Neural crest cell (in vitro differentiated cells): ENCODE measurements at regions not wholly inside any gene's neighbourhood (a gene's known extent, or its start where the extent isn't known, plus 50 kb on each side); places are given as distances from the start of the nearest gene placed in this dataset.
A peak's percentile ranks its signal among the peaks of the same experiment; 100 is the strongest.

Experiments used
- DNase-seq: peaks from one replicate; pipeline ENCODE4 v3.0.0; 2021; ENCODE audit warnings: low read depth, mixed read lengths, low spot score
- H3K27ac Mint-ChIP-seq: one replicate; pipeline ENCODE4 v1.8.0; 2021; ENCODE audit warnings: mild to moderate bottlenecking, mixed read lengths; ENCODE audit not compliant: unreplicated experiment
- H3K27me3 Mint-ChIP-seq: 2 replicates; pipeline ENCODE4 v1.8.0; 2021; ENCODE audit warnings: low read depth, mild to moderate bottlenecking, mixed read lengths
- H3K36me3 Mint-ChIP-seq: 2 replicates; pipeline ENCODE4 v1.8.0; 2021; ENCODE audit warnings: low read depth, mild to moderate bottlenecking, mixed read lengths
- H3K4me1 Mint-ChIP-seq: 2 replicates; pipeline ENCODE4 v1.8.0; 2021; ENCODE audit warnings: mixed read lengths
- H3K4me3 Mint-ChIP-seq: one replicate; pipeline ENCODE4 v1.8.0; 2021; ENCODE audit warnings: mild to moderate bottlenecking, mixed read lengths
- H3K9me3 Mint-ChIP-seq: 2 replicates; pipeline ENCODE4 v1.8.0; 2021; ENCODE audit warnings: mixed read lengths
- CTCF ChIP-seq: fragments of 200-600 bp; sonication (generic); conservative IDR thresholded peaks from 2 replicates; pipeline ENCODE4 v1.5.0; 2021; ENCODE audit warnings: antibody characterized with exemption, mild to moderate bottlenecking

DNA sequence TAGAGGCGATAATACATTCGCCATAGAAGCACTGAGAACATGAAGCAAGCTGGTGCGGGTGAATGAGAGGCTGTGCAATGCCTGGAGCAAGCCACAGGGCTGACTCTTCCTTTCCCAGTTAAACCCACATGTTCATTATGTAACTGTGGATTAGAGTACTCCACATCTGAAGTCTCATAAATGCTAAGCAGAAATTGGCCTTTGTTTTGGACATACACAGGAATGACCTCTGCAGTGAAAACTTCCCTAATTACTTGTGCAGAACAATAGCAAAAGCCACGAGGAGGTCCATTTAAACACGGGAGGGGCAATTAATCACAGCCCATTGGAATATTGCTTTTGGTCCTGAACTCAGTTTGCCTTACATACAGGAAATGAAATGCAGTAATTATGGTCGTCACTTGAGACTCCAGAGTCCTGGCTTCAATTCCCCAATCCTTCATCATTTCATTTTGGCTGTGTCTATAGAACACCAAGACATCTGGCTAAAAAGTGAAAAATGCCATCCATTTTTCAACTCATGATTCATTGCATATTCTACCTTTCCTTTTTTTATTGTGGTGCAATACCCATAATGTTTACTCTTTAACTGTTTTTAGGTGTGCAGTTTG is 78.7 kb upstream of the CXCL12 start:
- no peaks in the 10 kb centered on the region for H3K9me3 Mint-ChIP-seq
- no peak for TF ChIP-seq CTCF
- DNase-seq: no peak
- no peak overlapping the region for H3K4me3 Mint-ChIP-seq
- peaks cover 25% of the 10 kb centered on the region for H3K4me1 Mint-ChIP-seq
- H3K36me3 Mint-ChIP-seq: no peaks in the 10 kb centered on the region
- H3K27me3 Mint-ChIP-seq: no peaks in the 10 kb centered on the region
- no peak overlapping the region for H3K27ac Mint-ChIP-seq

DNA sequence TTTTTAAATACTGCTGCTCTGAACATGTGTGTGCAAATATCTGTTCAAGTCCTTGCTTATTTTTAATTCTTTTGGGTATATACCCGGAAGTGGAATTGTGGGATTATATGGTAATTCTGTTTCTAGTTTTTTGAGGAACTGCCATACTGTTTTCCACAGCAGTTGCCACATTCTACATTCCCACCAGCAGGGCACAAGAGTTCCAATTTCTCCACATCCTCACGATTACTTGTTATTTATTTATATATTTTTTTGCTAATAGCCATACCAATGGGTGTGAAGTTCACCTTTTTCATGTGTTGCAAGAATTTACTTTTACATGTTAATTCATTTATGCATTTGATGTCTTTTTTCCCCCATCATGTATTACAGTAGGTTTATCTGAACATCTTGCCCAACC is 79.6 kb upstream of the CXCL12 start:
- H3K4me3 Mint-ChIP-seq: no peak overlapping the region
- DNase-seq: no peak
- peaks cover 24% of the 10 kb centered on the region for H3K4me1 Mint-ChIP-seq
- no peaks in the 10 kb centered on the region for H3K36me3 Mint-ChIP-seq
- H3K27ac Mint-ChIP-seq: no peak overlapping the region
- no peaks in the 10 kb centered on the region for H3K9me3 Mint-ChIP-seq
- peak; percentile 40 for TF ChIP-seq CTCF
- H3K27me3 Mint-ChIP-seq: no peaks in the 10 kb centered on the region

GRCh38 chr10:44465401-44466115 is 80.7 kb upstream of the CXCL12 start:
- DNase-seq: no peak
- Mint-ChIP-seq H3K4me3 (no peak overlapping the region), H3K36me3 (no peaks in the 10 kb centered on the region), H3K27me3 (no peaks in the 10 kb centered on the region), H3K4me1 (peaks cover 20% of the 10 kb centered on the region), H3K27ac (no peak overlapping the region), H3K9me3 (no peaks in the 10 kb centered on the region)
- no peak for TF ChIP-seq CTCF

- peaks cover 20% of the 10 kb centered on the region for H3K4me1 Mint-ChIP-seq
- no peak for DNase-seq
- no peak overlapping the region for H3K27ac Mint-ChIP-seq
- H3K27me3 Mint-ChIP-seq: no peaks in the 10 kb centered on the region
- TF ChIP-seq CTCF: no peak
- H3K4me3 Mint-ChIP-seq: no peak overlapping the region
- no peaks in the 10 kb centered on the region for H3K36me3 Mint-ChIP-seq
- no peaks in the 10 kb centered on the region for H3K9me3 Mint-ChIP-seq
Observed at GRCh38 chr10:44466236-44466635, 81.3 kb upstream of the CXCL12 start.

- TF ChIP-seq CTCF: no peak
- H3K9me3 Mint-ChIP-seq: no peaks in the 10 kb centered on the region
- H3K4me1 Mint-ChIP-seq: peaks cover 20% of the 10 kb centered on the region
- H3K27ac Mint-ChIP-seq: no peak overlapping the region
- no peak overlapping the region for H3K4me3 Mint-ChIP-seq
- no peaks in the 10 kb centered on the region for H3K36me3 Mint-ChIP-seq
- DNase-seq: no peak
- H3K27me3 Mint-ChIP-seq: no peaks in the 10 kb centered on the region
Observed at GRCh38 chr10:44467090-44467489, 82.2 kb upstream of the CXCL12 start.
